Peyer's patch (tissue), 4 donors: ENCODE measurements at regions not wholly inside any gene's neighbourhood (a gene's known extent, or its start where the extent isn't known, plus 50 kb on each side); places are given as distances from the start of the nearest gene placed in this dataset.
"Not testable (repeated sequence)": the region's sequence is repeated elsewhere in the genome, so short reads cannot be mapped to it uniquely, and the experiment has no call there.

Experiments used
- CTCF ChIP-seq, 6 experiments: fragments of 450-650 bp in 4 of 6; fragments of 200-600 bp in 2 of 6; sonication (generic) in 1 of 6; IDR thresholded peaks; one replicate each; pipeline ENCODE4 v1.5.1; 2017 to 2019; ENCODE audit warnings: antibody characterized with exemption in 6 of 6, mild to moderate bottlenecking in 3 of 6, moderate library complexity in 1 of 6
- POLR2A ChIP-seq, 2 donors: fragments of 450-650 bp; IDR thresholded peaks; one replicate each; pipeline ENCODE4 v1.5.1; 2017; ENCODE audit warnings: antibody characterized with exemption in 2 of 2, mild to moderate bottlenecking in 2 of 2, moderate library complexity in 2 of 2

- not testable (repeated sequence) for TF ChIP-seq CTCF, POLR2A (IDR thresholded peaks at IDR 0.05)
Observed at GRCh38 chr1:119213213-119213612, 72.8 kb upstream of the WARS2 start.
